Esophagus squamous epithelium (tissue), 4 donors: ENCODE measurements at regions not wholly inside any gene's neighbourhood (a gene's known extent, or its start where the extent isn't known, plus 50 kb on each side); places are given as distances from the start of the nearest gene placed in this dataset.

ENCODE experiments used
- POLR2A ChIP-seq, 4 donors: fragments of 450-650 bp; IDR thresholded peaks; one replicate each; pipeline ENCODE4 v1.6.1; 2017; ENCODE audit warnings: antibody characterized with exemption in 4 of 4, mild to moderate bottlenecking in 4 of 4, moderate library complexity in 3 of 4
- TF ChIP-seq, protein P1 (sequence below), 6 experiments: fragments of 450-650 bp in 4 of 6; fragments of 200-600 bp in 2 of 6; sonication (generic) in 2 of 6; IDR thresholded peaks; one replicate each; pipeline ENCODE4 v1.5.1; 2016 to 2019; ENCODE audit warnings: antibody characterized with exemption in 6 of 6, mild to moderate bottlenecking in 4 of 6, moderate library complexity in 4 of 6

DNA sequence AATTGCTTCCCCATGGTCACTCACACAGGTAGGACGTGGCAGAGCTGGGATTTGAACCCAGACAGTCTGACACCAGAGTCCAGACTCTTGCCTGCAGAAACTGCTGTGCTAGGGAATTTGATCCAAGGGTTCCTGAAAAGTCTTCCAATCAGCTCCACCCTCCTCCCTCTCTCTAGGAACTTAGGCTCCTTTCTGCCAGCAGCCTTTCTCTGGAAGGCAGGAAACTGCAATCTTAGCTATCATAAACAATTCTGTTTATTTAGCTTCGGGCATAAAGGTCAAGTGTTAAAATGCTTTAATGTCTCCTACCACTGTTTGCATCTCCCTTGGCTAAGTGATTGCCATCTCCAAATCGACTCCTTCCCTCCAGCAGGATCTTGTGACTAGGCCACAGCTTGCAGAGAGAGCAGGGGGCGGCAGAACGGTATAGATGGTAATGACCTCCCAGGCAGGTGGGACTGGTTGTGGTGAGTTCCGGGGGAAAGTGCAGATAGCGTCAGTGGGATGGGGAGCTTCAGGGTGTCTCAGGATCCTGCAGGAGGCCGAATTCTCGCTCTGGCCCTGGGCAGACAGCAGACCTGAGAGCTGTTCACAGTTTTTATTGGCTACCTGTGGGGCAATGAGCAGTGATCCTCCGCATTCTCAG, 882.4 kb upstream of the EEF2KMT start:
- TF ChIP-seq, protein P1, sequence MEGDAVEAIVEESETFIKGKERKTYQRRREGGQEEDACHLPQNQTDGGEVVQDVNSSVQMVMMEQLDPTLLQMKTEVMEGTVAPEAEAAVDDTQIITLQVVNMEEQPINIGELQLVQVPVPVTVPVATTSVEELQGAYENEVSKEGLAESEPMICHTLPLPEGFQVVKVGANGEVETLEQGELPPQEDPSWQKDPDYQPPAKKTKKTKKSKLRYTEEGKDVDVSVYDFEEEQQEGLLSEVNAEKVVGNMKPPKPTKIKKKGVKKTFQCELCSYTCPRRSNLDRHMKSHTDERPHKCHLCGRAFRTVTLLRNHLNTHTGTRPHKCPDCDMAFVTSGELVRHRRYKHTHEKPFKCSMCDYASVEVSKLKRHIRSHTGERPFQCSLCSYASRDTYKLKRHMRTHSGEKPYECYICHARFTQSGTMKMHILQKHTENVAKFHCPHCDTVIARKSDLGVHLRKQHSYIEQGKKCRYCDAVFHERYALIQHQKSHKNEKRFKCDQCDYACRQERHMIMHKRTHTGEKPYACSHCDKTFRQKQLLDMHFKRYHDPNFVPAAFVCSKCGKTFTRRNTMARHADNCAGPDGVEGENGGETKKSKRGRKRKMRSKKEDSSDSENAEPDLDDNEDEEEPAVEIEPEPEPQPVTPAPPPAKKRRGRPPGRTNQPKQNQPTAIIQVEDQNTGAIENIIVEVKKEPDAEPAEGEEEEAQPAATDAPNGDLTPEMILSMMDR (IDR thresholded peaks at IDR 0.05) = no peak
- TF ChIP-seq POLR2A (IDR thresholded peaks at IDR 0.05) = no peak
